GM10248 (cell line): ENCODE measurements at regions not wholly inside any gene's neighbourhood (a gene's known extent, or its start where the extent isn't known, plus 50 kb on each side); places are given as distances from the start of the nearest gene placed in this dataset.

Experiments used
- CTCF ChIA-PET: fragments of 300-600 bp; sonication (Branson Sonifier 250); formaldehyde crosslinking; extraction: SDS; loops from one replicate; lab custom pipeline; 2021; ENCODE audit warnings: antibody characterized with exemption; lab: Yijun Ruan, JAX
- POLR2A ChIA-PET: fragments of 350-650 bp; sonication (Branson Sonifier 250); formaldehyde crosslinking; extraction: SDS; loops from one replicate; lab custom pipeline; 2020; ENCODE audit warnings: antibody characterized with exemption; lab: Yijun Ruan, JAX
- DNase-seq: peaks from one replicate; pipeline ENCODE4 v3.0.0; 2012; ENCODE audit errors: extremely low spot score
- TF ChIP-seq, protein P1 (sequence below): IDR thresholded peaks from 2 replicates; pipeline ENCODE4 v1.5.1; 2012; ENCODE audit warnings: mild to moderate bottlenecking, low read depth; ENCODE audit errors: extremely low read depth, missing control alignments, control extremely low read depth

DNA sequence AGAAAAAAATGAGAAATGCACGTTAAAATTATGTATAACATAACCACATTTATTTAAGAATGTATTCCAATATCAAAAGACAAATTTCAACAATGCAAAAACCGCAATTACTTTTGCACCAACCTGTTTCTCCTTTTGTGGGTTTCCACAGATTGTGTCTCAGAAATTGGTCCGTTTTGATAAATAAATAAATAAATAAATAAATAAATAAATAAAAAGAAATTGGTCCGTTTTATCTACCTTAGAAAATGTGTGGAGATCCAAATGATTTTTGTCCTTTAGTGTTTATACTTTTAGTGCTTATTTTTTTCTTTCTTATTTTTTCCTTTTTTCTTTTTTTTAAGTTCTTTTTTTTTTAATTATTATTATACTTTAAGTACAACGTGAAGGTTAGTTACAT is 1682.2 kb upstream of the TMEFF2 start:
- DNase-seq = no peak
- ChIA-PET POLR2A (no interaction called here), CTCF (no interaction called here)
- TF ChIP-seq, protein P1, sequence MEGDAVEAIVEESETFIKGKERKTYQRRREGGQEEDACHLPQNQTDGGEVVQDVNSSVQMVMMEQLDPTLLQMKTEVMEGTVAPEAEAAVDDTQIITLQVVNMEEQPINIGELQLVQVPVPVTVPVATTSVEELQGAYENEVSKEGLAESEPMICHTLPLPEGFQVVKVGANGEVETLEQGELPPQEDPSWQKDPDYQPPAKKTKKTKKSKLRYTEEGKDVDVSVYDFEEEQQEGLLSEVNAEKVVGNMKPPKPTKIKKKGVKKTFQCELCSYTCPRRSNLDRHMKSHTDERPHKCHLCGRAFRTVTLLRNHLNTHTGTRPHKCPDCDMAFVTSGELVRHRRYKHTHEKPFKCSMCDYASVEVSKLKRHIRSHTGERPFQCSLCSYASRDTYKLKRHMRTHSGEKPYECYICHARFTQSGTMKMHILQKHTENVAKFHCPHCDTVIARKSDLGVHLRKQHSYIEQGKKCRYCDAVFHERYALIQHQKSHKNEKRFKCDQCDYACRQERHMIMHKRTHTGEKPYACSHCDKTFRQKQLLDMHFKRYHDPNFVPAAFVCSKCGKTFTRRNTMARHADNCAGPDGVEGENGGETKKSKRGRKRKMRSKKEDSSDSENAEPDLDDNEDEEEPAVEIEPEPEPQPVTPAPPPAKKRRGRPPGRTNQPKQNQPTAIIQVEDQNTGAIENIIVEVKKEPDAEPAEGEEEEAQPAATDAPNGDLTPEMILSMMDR = no peak

GRCh38 chr2:193869564-193869963 is 1674.8 kb upstream of the TMEFF2 start:
- DNase-seq = no peak
- POLR2A ChIA-PET = interaction anchor here (0.5 kb wide), 1 partner anchor 127 kb away, joined by 3 read pairs; no protein-coding TSS in a partner anchor
- CTCF ChIA-PET = interaction anchor here (1.0 to 1.5 kb wide), 5 partner anchors 9 to 29 kb away, joined by 3 to 4 read pairs (median 3); no protein-coding TSS in a partner anchor
- TF ChIP-seq, protein P1 = no peak

- ChIA-PET CTCF (interaction anchor here (1.0 to 1.5 kb wide), 3 partner anchors 8 to 23 kb away, joined by 3 to 4 read pairs (median 3); no protein-coding TSS in a partner anchor), POLR2A (no interaction called here)
- DNase-seq = no peak
- TF ChIP-seq, protein P1 = no peak
These were observed 1674.1 kb upstream of the TMEFF2 start for GRCh38 chr2:193868833-193869232.

DNA sequence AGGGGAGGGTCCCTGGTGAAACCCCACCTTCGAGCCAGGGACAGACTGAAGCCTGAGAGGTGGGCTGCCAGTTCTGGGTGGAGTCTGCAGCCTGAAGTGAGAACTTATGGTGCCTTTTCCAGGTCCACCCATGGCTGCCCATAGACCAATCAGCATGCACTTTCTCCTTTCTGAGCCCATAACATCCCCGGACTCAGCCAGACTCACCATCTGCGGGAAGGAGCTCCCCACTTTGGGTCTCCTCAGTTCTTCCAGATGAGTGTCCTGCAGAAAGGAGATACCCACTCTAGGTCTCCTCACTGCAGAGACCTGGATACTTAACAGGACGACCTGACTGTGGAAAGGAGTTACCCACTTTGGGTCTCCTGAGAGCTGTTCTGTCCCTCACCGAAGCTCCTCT is 1673.4 kb upstream of the TMEFF2 start:
- CTCF ChIA-PET = no interaction called here
- no peak for DNase-seq
- TF ChIP-seq, protein P1 = no peak
- POLR2A ChIA-PET = no interaction called here

GRCh38 chr2:193867454-193867853 is 1672.7 kb upstream of the TMEFF2 start:
- ChIA-PET CTCF (no interaction called here), POLR2A (no interaction called here)
- TF ChIP-seq, protein P1 = no peak
- DNase-seq = no peak

DNA sequence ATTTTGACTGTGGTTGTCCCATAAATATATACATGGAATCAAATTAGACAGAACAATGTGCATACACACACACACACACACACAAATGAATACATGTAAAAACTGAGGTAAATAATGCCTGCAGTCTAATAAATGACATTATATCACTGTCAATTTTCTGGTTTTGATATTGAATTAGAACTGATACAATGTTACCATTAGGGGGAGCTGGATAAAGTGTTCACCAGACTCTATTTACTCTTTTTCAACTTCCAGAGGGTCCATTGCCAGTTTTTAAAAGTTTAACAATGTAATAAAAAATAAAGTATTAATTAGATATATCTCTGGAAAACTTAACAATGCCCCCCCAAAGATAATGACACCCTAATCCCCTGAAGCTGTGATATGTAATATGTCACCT is 1666.8 kb upstream of the TMEFF2 start:
- DNase-seq = no peak
- ChIA-PET CTCF (interaction anchor here (1.1 kb wide), 1 partner anchor 8 kb away, joined by 3 read pairs; no protein-coding TSS in a partner anchor), POLR2A (no interaction called here)
- TF ChIP-seq, protein P1 = no peak
